ENCODE measurements at regions not wholly inside any gene's neighbourhood (a gene's known extent, or its start where the extent isn't known, plus 50 kb on each side); places are given as distances from the start of the nearest gene placed in this dataset.
A peak's percentile ranks its signal among the peaks of the same experiment; 100 is the strongest.
"Not testable (repeated sequence)": the region's sequence is repeated elsewhere in the genome, so short reads cannot be mapped to it uniquely, and the experiment has no call there.

DNA sequence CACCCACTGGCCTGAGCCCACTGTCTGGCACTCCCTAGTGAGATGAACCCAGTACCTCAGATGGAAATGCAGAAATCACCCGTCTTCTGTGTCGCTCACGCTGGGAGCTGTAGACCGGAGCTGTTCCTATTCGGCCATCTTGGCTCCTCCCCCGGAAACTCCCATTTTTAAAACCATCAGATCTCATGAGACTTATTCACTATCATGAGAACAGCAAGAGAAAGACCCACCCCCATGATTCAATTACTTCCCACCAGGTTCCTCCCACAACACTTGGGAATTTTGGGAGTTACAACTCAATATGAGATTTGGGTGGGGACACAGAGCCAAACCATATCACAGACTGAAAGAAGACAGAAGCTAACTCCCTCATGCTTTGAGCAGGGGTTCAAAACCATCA, 134.5 kb downstream of the SLC39A8 start:
- not testable (repeated sequence) for DNase-seq (ENCODE audit: low spot score)

DNA sequence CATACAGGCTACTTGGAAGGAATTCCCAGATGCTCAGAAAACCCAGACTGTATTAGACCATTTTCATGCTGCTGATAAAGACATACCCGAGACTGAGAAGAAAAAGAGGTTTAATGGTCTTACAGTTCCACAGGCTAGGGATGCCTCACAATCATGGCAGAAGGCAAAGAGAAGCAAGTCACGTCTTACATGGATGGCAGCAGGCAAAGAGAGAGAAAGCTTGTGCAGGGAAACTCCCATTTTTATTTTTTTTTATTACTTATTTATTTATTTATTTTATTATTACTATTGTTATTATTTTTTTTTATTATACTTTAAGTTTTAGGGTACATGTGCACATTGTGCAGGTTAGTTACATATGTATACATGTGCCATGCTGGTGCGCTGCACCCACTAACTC, 140.6 kb downstream of the SLC39A8 start:
- DNase-seq (ENCODE audit: low spot score), result not testable (repeated sequence)

GRCh38 chr4:102196221-102196620, 149.1 kb downstream of the SLC39A8 start:
- DNase-seq (ENCODE audit: low spot score), result no peak

- no peak for DNase-seq (ENCODE audit: low spot score)
These were observed 152.1 kb downstream of the SLC39A8 start for GRCh38 chr4:102193145-102193544.

DNA sequence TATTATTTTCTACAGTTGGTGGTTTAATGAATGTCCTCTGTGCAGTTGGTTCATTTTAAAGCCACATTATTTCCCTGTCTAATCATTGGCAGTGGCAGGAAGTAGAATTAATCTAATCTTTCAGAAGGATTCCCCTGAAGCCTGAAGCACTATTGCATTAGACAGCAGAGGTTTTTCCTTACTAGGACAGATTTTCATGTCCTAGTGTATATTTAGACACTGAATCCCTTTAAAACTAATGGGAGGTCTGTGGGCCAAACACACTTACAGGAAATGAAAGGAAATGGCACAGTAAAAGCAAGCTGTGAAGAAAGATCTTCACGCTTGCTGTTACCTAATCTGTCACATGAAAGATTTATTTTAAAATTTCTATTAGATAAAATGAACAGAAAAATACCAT, 165.2 kb downstream of the SLC39A8 start:
- peak; percentile 49 for DNase-seq (ENCODE audit: low spot score)

GRCh38 chr4:102174719-102175189, 170.5 kb downstream of the SLC39A8 start:
- DNase-seq (ENCODE audit: low spot score), result no peak

DNA sequence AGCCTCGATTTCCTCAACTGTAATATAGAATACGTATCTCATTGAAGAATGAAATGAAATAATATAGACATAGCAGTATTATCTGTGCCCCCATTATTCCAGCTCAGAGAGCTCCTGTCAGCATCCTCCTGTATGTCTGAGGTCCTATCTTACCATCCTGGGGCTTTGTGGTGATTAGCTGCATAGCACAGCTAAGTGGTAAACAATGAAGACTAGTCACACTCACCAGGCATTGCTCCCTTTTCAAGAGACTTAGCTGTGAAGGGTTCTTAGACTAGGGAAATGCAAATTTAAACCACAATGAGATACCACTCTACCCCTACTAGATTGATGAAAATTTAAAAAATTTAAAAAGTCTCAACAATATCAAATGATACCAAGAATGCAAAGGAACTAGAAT, 172.9 kb downstream of the SLC39A8 start:
- DNase-seq (ENCODE audit: low spot score), result no peak

DNA sequence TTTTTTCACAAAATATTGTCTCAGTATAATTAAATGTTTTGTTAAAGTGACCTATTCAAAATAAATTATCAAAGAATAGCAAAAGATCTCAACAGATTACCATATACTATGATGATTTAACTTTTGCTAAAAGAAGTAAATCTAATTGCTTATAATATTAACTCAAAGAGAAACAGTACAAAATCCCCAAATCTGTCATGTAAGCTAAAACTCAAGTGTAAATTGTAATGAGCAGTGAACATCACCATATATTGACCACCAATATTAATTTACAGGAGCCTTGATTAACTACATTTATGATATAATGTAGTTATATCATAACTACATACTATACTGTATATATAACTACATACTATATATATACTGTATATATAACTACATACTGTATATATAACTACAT, 174.4 kb downstream of the SLC39A8 start:
- DNase-seq (ENCODE audit: low spot score), result no peak

DNA sequence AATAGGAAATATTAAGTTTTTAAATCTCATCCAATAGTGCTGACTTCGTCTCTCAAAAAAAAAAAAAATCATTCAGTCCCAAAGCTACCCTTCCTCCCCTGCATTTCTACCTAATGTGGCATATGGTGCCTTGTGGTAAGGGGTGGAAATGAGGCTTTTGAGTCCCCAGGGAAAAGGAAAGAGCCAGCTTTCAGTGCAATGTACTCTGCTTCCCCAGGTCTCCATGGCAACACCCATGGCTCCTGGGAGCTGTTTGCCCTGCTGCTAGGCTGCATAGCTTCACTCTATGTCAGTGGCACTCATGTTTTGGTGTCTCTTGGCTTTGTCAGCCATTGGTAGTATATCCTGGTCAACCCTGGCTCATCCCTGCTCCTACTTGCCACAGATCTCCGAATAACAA, 175.9 kb downstream of the SLC39A8 start:
- DNase-seq (ENCODE audit: low spot score), result peak; percentile 72

DNA sequence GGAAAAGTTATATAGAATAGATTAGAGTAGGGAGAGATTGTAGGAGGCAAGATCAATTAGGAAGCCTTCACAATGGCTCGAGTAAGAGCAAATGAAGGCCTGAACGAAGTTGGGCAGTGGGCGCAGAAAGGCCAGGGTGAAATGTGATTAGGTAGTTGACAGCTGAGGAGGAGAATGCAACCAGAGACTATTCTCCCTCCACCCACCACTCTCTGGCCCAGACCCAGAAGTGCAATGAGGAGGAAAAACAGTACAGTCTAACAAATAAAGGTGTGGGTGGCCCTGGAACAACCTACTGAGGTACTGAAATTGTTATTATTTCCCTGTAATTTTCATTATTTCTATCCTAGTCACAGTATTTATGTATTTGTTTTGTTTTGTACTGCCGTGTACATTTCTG, 176.7 kb downstream of the SLC39A8 start:
- no peak for DNase-seq (ENCODE audit: low spot score)

DNA sequence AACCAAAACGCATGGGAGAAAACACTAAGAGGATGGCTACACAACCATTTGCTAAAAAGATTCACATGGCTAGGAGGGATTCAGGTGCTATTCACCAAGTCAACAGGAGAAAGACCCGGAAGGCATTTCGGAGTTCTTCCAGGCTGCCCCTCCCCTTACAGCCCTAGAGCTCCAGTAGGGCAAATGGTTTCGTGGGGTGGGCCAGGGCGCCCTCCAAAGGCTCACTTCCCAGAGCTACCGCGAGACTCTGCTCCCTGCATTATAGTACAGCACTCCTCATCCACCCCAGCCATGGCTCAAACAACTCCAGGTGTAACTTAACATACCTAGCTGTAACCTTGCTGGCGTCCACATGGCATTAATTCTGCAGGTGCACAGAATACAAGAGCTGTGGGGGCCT, 179.7 kb downstream of the SLC39A8 start:
- no peak for DNase-seq (ENCODE audit: low spot score)

GRCh38 chr4:102163404-102164140, 181.7 kb downstream of the SLC39A8 start:
- no peak for DNase-seq (ENCODE audit: low spot score)

GRCh38 chr4:102157984-102158383, 187.3 kb downstream of the SLC39A8 start:
- DNase-seq (ENCODE audit: low spot score), result no peak

DNA sequence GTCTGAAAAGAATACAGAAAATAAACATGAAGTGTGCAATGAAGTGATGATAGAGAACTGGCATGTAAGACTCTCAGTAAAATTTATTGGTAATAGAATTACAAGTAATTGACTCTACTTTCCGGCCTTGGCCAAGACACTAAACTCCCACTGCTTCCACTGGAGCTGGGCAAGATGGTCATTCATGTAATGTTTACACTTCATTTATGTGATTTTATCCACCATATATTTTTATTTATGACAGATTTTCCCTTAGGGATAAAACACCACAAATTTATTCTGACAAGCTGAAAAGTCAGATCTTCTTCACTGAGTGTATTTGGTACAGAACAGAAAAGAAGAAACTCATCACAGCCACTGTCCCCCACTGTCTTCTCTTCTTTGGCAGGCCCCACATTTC, 191.9 kb downstream of the SLC39A8 start:
- no peak for DNase-seq (ENCODE audit: low spot score)

GRCh38 chr4:102151696-102152095, 193.6 kb downstream of the SLC39A8 start:
- DNase-seq (ENCODE audit: low spot score), result no peak

- no peak for DNase-seq (ENCODE audit: low spot score)
These were observed 201.8 kb downstream of the SLC39A8 start for GRCh38 chr4:102143433-102143832.

DNA sequence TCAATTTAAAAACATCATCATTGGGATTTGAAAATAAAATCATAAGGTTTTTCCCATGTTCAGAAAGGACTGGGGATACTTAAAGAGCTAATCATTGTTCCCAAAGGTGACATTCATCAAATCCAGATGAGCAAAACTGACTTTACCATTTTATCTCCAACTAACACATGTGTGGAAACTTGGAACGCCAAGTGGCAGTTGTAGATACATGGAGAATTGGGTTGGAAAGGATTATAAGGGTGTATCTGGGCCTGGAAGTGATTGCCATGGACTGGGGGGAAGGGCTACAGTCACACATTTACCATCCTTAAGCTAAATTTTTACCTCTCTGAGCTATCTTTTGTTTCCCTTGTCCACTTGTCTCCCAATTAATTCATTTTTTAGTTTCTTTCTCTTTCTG, 203.4 kb downstream of the SLC39A8 start:
- DNase-seq (ENCODE audit: low spot score), result no peak

- no peak for DNase-seq (ENCODE audit: low spot score)
These were observed 205.3 kb downstream of the SLC39A8 start for GRCh38 chr4:102139932-102140331.

DNA sequence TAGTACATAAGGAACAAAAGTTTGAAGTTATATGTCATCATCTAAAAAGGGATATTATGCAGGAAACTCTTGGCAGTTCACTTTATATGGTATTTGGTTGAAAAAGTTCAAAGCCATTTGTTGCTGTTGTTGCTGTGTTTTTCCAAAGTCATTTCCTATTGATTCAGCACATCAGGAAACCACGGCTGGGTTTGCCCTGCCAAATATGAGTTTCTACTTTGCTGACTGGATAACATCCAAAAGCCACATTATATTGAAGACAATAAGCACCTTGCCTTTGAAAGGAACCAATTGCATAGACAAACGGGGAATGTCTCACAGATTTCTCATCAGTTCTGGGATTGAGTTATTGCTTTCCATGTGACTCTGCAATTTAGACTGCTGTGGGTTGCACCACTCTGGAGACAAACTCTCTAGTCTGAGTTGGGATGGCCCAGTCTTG, 206.1 kb downstream of the SLC39A8 start:
- no peak for DNase-seq (ENCODE audit: low spot score)

- no peak for DNase-seq (ENCODE audit: low spot score)
These were observed 208.1 kb downstream of the SLC39A8 start for GRCh38 chr4:102137217-102137616.

DNA sequence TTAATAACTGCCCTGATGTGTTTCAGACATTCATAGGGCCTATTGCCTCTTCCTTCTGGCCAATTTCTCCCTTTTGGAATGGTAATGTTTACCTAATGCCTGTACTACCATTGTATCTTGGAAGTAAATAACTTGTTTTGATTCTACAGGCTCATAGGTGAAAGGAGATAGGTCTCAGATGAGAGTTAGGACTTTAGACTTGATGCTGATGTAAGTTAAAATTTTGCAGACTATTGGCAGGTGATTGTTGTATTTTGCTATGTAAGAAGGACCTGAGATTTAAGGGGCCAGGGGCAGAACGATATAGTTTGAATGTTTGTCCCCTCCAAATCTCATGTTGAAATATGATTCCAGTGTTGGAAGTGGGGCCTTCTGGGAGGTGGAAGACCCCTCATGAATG, 215.5 kb downstream of the SLC39A8 start:
- no peak for DNase-seq (ENCODE audit: low spot score)

Measured in cerebellar cortex (tissue), 1 donor.